MCF 10A (cell line): ENCODE measurements at regions not wholly inside any gene's neighbourhood (a gene's known extent, or its start where the extent isn't known, plus 50 kb on each side); places are given as distances from the start of the nearest gene placed in this dataset.
"Not testable (repeated sequence)": the region's sequence is repeated elsewhere in the genome, so short reads cannot be mapped to it uniquely, and the experiment has no call there.

Experiments used
- BruUV-seq: library from RNA; stranded (reverse); fragments of 400-500 nt; replicated peaks from 2 replicates; lab custom pipeline; 2021; lab: Mats Ljungman, UMichigan
- CTCF ChIA-PET: fragments of 300-600 bp; sonication (Branson Sonifier 250); formaldehyde crosslinking; extraction: SDS; loops from one replicate; lab custom pipeline; 2021; ENCODE audit warnings: antibody characterized with exemption, inconsistent platforms; lab: Yijun Ruan, JAX
- POLR2A ChIA-PET: fragments of 300-600, 350-650 bp; sonication (Branson Sonifier 250); formaldehyde crosslinking; extraction: SDS; loops from one replicate; lab custom pipeline; 2020; ENCODE audit warnings: antibody characterized with exemption, inconsistent platforms; lab: Yijun Ruan, JAX
- DNase-seq: peaks from one replicate; pipeline ENCODE4 v3.0.0-alpha.2; 2018; ENCODE audit not compliant: unreplicated experiment
- H3K27ac Mint-ChIP-seq: one replicate; pipeline ENCODE4 v1.8.0; 2022; ENCODE audit warnings: mild to moderate bottlenecking, low read depth, mixed read lengths; ENCODE audit not compliant: unreplicated experiment
- H3K27me3 Mint-ChIP-seq: one replicate; pipeline ENCODE4 v1.8.0; 2022; ENCODE audit warnings: mixed read lengths; ENCODE audit not compliant: insufficient read depth, unreplicated experiment
- H3K36me3 Mint-ChIP-seq: one replicate; pipeline ENCODE4 v1.8.0; 2022; ENCODE audit warnings: mild to moderate bottlenecking, moderate library complexity, mixed read lengths; ENCODE audit not compliant: insufficient read depth, unreplicated experiment
- H3K4me1 Mint-ChIP-seq: one replicate; pipeline ENCODE4 v1.8.0; 2022; ENCODE audit warnings: mixed read lengths; ENCODE audit not compliant: insufficient read depth, unreplicated experiment
- H3K4me3 Mint-ChIP-seq: one replicate; pipeline ENCODE4 v1.8.0; 2022; ENCODE audit warnings: mild to moderate bottlenecking, moderate library complexity, mixed read lengths; ENCODE audit not compliant: unreplicated experiment
- H3K9me3 Mint-ChIP-seq: one replicate; pipeline ENCODE4 v1.8.0; 2022; ENCODE audit warnings: mixed read lengths; ENCODE audit not compliant: unreplicated experiment
- intact Hi-C: fragments of 100-400 bp; cut with micrococcal nuclease; formaldehyde crosslinking; loops from 2 replicates; pipeline ENCODE4 v1.14.1; 2022
- TF ChIP-seq, protein P1 (sequence below): fragments of 200-600 bp; IDR thresholded peaks from one replicate; pipeline ENCODE4 v1.8.0; 2022; ENCODE audit warnings: antibody characterized with exemption, mild to moderate bottlenecking; ENCODE audit not compliant: unreplicated experiment

DNA sequence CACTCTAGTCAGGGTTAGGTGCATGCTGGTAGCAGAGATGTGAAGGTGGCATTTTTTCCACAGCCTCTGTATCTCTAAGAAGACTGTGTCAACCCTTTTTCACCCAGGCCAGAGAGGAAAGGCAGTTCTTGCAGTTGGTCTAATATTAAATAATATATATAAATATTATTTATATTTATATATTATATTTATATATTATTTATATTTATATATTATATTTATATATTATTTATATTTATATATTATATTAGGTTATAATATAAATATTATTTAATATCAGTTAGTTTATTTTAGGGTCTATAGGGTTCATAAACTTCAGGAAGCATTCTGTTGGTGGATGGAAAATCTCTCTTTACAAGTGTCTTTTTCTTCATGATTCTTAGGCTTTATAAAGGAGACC lies 218.6 kb upstream of the DMRTA1 start:
- Mint-ChIP-seq H3K27ac (no peak overlapping the region), H3K4me1 (no peaks in the 10 kb centered on the region), H3K4me3 (no peak overlapping the region), H3K27me3 (no peaks in the 10 kb centered on the region), H3K9me3 (peaks cover 7% of the 10 kb centered on the region), H3K36me3 (no peaks in the 10 kb centered on the region)
- CTCF ChIA-PET: interaction anchor here (1.0 kb wide), 1 partner anchor 16 kb away, joined by 4 read pairs; no protein-coding TSS in a partner anchor
- TF ChIP-seq, protein P1, sequence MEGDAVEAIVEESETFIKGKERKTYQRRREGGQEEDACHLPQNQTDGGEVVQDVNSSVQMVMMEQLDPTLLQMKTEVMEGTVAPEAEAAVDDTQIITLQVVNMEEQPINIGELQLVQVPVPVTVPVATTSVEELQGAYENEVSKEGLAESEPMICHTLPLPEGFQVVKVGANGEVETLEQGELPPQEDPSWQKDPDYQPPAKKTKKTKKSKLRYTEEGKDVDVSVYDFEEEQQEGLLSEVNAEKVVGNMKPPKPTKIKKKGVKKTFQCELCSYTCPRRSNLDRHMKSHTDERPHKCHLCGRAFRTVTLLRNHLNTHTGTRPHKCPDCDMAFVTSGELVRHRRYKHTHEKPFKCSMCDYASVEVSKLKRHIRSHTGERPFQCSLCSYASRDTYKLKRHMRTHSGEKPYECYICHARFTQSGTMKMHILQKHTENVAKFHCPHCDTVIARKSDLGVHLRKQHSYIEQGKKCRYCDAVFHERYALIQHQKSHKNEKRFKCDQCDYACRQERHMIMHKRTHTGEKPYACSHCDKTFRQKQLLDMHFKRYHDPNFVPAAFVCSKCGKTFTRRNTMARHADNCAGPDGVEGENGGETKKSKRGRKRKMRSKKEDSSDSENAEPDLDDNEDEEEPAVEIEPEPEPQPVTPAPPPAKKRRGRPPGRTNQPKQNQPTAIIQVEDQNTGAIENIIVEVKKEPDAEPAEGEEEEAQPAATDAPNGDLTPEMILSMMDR: no peak
- no TSS peak for BruUV-seq
- POLR2A ChIA-PET: no interaction called here
- DNase-seq: no peak
- intact Hi-C loops: no loop called here

DNA sequence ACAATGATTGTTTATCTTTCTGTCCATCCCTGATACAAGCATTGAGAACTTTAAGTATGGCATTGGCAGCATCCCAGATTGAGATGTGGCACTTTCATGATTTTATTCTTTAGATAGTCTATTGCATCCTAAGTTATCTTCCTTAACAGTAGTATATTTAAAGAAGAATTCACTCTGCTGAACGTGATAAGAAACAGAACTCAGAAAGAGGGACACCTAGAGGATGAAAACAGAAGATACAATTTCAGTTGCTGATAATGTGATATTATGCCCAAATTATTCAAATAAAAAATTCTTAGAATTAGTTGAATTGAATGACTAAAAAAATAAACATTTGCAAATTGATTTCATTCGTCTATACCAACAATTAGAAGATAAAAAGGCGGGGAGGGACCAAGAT lies 218.1 kb upstream of the DMRTA1 start:
- ChIA-PET POLR2A (no interaction called here), CTCF (interaction anchor here (0.6 to 1.0 kb wide), 3 partner anchors 16 to 520 kb away, joined by 4 read pairs; no protein-coding TSS in a partner anchor)
- Mint-ChIP-seq H3K27me3 (no peaks in the 10 kb centered on the region), H3K9me3 (peaks cover 7% of the 10 kb centered on the region), H3K4me1 (no peaks in the 10 kb centered on the region), H3K4me3 (no peak overlapping the region), H3K27ac (no peak overlapping the region), H3K36me3 (no peaks in the 10 kb centered on the region)
- DNase-seq: no peak
- intact Hi-C loops: no loop called here
- TF ChIP-seq, protein P1: no peak
- no TSS peak for BruUV-seq

DNA sequence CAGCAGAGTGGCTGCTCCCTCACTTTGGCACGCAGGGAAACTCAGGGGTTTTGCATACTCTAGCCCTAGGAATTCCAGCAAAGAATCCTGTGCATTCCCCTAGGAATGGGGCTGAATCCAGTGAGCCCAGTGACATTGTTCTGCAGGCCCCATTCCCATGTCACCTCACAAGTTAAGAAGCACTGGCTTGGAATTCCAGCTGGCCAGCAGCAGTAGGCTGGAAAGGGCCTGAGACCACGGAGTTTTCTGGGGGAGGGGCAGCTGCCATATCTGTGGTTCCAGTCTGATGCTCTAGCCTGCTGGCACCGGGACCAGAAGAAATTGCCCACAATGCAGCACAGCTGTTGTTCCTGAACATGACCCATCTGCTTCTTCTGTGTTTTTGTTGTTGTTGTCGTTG lies 217.6 kb upstream of the DMRTA1 start:
- no peaks in the 10 kb centered on the region for H3K36me3 Mint-ChIP-seq
- H3K9me3 Mint-ChIP-seq: peaks cover 7% of the 10 kb centered on the region
- intact Hi-C loops: no loop called here
- H3K4me3 Mint-ChIP-seq: no peak overlapping the region
- no TSS peak for BruUV-seq
- ChIA-PET CTCF (interaction anchor here (0.6 to 1.0 kb wide), 3 partner anchors 9 to 521 kb away, joined by 3 to 4 read pairs (median 4); no protein-coding TSS in a partner anchor), POLR2A (no interaction called here)
- TF ChIP-seq, protein P1: no peak
- no peaks in the 10 kb centered on the region for H3K27me3 Mint-ChIP-seq
- no peak overlapping the region for H3K27ac Mint-ChIP-seq
- H3K4me1 Mint-ChIP-seq: no peaks in the 10 kb centered on the region
- DNase-seq: no peak

DNA sequence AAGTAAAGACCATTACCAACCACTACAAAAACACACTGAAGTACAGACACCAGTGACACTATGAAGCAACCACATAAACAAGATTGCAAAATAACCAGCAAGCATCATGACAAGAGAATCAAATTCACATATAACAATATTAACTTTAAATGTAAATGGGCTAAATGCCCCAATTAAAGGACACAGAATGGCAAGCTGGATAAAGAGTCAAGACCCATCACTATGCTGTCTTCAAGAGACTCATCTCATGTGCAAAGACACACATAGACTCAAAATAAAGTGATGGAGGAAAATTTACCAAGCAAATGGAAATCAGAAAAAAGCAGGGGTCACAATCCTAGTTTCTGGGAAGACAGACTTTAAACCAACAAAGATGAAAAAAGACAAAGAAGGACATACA lies 215.3 kb upstream of the DMRTA1 start:
- H3K36me3 Mint-ChIP-seq, POLR2A ChIA-PET, DNase-seq, H3K27ac Mint-ChIP-seq, H3K4me3 Mint-ChIP-seq, H3K9me3 Mint-ChIP-seq, BruUV-seq, H3K27me3 Mint-ChIP-seq, H3K4me1 Mint-ChIP-seq: not testable (repeated sequence)
- intact Hi-C loops: loop anchor here (10.0 kb wide), 1 partner anchor 737 kb away; no protein-coding TSS in a partner anchor
- CTCF ChIA-PET: interaction anchor here (0.6 to 0.7 kb wide), 3 partner anchors 14 to 1684 kb away, joined by 3 read pairs; no protein-coding TSS in a partner anchor
